ENCODE measurements at regions not wholly inside any gene's neighbourhood (a gene's known extent, or its start where the extent isn't known, plus 50 kb on each side); places are given as distances from the start of the nearest gene placed in this dataset.

DNA sequence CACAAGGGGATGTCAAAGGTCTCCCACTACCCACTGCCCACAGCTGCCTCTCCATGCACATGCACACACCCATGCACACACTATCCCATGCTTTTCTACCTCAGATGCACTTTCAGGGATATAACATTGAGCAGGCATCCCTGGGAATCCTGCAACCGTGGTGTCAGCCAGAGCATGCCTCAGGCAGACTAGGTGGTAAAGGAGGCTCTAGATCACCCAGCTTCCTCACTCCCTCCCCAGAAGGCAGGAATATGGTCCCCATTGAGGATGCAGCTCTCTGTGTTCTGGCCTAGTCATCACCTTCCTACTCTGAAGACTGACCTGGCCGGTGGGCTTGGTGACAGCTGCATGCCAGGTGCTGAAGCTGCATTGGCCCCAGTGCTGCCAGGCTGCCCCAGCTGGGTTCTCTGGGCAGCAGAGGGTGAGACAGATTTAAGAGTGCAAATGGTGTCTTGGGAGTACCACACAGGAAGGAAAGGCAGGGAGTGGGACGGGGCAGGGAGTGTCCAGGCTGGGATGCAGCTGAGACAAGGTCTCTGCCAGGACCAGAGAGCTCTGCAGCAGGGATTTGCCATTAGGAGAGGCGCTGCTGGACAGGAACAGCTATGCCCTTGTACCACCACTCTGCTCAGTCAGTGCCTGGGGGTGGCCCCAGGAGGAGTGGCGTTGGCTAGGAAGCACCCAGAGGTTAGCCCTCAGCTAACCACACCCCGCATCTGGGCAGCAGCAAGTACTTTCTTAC, 53.4 kb upstream of the GDF10 start:
- no peaks in the 10 kb centered on the region for H4K20me1 ChIP-seq (ENCODE audit: insufficient read depth, poor library complexity, severe bottlenecking)
- no peak overlapping the region for H3K27ac ChIP-seq
- TF ChIP-seq EZH2phosphoT487 (IDR thresholded peaks at IDR 0.05; ENCODE audit: low read depth, severe bottlenecking, unreplicated experiment): no peak
- TF ChIP-seq CTCF (IDR thresholded peaks at IDR 0.05; ENCODE audit: poor library complexity): no peak
- TF ChIP-seq EZH2 (IDR thresholded peaks at IDR 0.05; ENCODE audit: borderline replicate concordance): no peak
- no peak overlapping the region for H3K4me2 ChIP-seq
- no peaks in the 10 kb centered on the region for H3K9me2 ChIP-seq (replicated peaks; ENCODE audit: insufficient read depth)
- H3K9me3 ChIP-seq (ENCODE audit: low read depth): no peaks in the 10 kb centered on the region
- 87% methylated on average over 6 of the region's 6 CpGs for WGBS (ENCODE audit: low lambda C conversion rate, missing lambda C conversion rate)
- DNase-seq (ENCODE audit: low spot score): no peak
- H3K36me3 ChIP-seq (replicated peaks; ENCODE audit: insufficient read depth, low read depth): no peaks in the 10 kb centered on the region
- no peaks in the 10 kb centered on the region for H3K4me1 ChIP-seq (ENCODE audit: insufficient read depth)
- no peaks in the 10 kb centered on the region for H3K79me2 ChIP-seq
- H2AFZ ChIP-seq: no peak overlapping the region
- no peaks in the 10 kb centered on the region for H3K27me3 ChIP-seq
- H3K4me3 ChIP-seq: no peak overlapping the region

- Histone ChIP-seq H3K36me3 (replicated peaks; ENCODE audit: insufficient read depth, low read depth) (no peaks in the 10 kb centered on the region), H3K27me3 (no peaks in the 10 kb centered on the region), H3K4me3 (no peak overlapping the region), H3K79me2 (no peaks in the 10 kb centered on the region), H3K4me1 (ENCODE audit: insufficient read depth) (no peaks in the 10 kb centered on the region), H4K20me1 (ENCODE audit: insufficient read depth, poor library complexity, severe bottlenecking) (no peaks in the 10 kb centered on the region), H3K9me3 (ENCODE audit: low read depth) (no peaks in the 10 kb centered on the region), H3K27ac (no peak overlapping the region), H2AFZ (no peak overlapping the region), H3K9me2 (replicated peaks; ENCODE audit: insufficient read depth) (no peaks in the 10 kb centered on the region), H3K4me2 (no peak overlapping the region)
- 85% methylated on average over 13 of the region's 13 CpGs for WGBS (ENCODE audit: low lambda C conversion rate, missing lambda C conversion rate)
- no peak for DNase-seq (ENCODE audit: low spot score)
- no peak for TF ChIP-seq CTCF (IDR thresholded peaks at IDR 0.05; ENCODE audit: poor library complexity)
- no peak for TF ChIP-seq EZH2 (IDR thresholded peaks at IDR 0.05; ENCODE audit: borderline replicate concordance)
- TF ChIP-seq EZH2phosphoT487 (IDR thresholded peaks at IDR 0.05; ENCODE audit: low read depth, severe bottlenecking, unreplicated experiment): no peak
Measured at GRCh38 chr10:47247148-47248059, 52.6 kb upstream of the GDF10 start.

- Histone ChIP-seq H3K27me3 (no peaks in the 10 kb centered on the region), H3K9me2 (replicated peaks; ENCODE audit: insufficient read depth) (no peaks in the 10 kb centered on the region), H3K4me3 (no peak overlapping the region), H3K4me2 (no peak overlapping the region), H4K20me1 (ENCODE audit: insufficient read depth, poor library complexity, severe bottlenecking) (no peaks in the 10 kb centered on the region), H3K79me2 (no peaks in the 10 kb centered on the region), H3K4me1 (ENCODE audit: insufficient read depth) (no peaks in the 10 kb centered on the region), H3K36me3 (replicated peaks; ENCODE audit: insufficient read depth, low read depth) (no peaks in the 10 kb centered on the region), H3K27ac (no peak overlapping the region), H3K9me3 (ENCODE audit: low read depth) (no peaks in the 10 kb centered on the region), H2AFZ (no peak overlapping the region)
- WGBS (ENCODE audit: low lambda C conversion rate, missing lambda C conversion rate): 91% methylated on average over 8 of the region's 8 CpGs
- no peak for TF ChIP-seq EZH2phosphoT487 (IDR thresholded peaks at IDR 0.05; ENCODE audit: low read depth, severe bottlenecking, unreplicated experiment)
- TF ChIP-seq CTCF (IDR thresholded peaks at IDR 0.05; ENCODE audit: poor library complexity): no peak
- no peak for TF ChIP-seq EZH2 (IDR thresholded peaks at IDR 0.05; ENCODE audit: borderline replicate concordance)
- DNase-seq (ENCODE audit: low spot score): no peak
Measured at GRCh38 chr10:47248386-47249090, 51.5 kb upstream of the GDF10 start.

Data from hepatocyte (in vitro differentiated cells).